ENCODE measurements at regions not wholly inside any gene's neighbourhood (a gene's known extent, or its start where the extent isn't known, plus 50 kb on each side); places are given as distances from the start of the nearest gene placed in this dataset.
"Not testable (repeated sequence)": the region's sequence is repeated elsewhere in the genome, so short reads cannot be mapped to it uniquely, and the experiment has no call there.

- not testable (repeated sequence) for DNase-seq (ENCODE audit: low spot score)
Observed at GRCh38 chr2:87457129-87457499, 290.8 kb upstream of the PLGLB2 start.

GRCh38 chr2:87458938-87459337 lies 288.9 kb upstream of the PLGLB2 start:
- not testable (repeated sequence) for DNase-seq (ENCODE audit: low spot score)

- DNase-seq (ENCODE audit: low spot score): peak; percentile 22
Observed at GRCh38 chr2:87460104-87460503, 287.8 kb upstream of the PLGLB2 start.

GRCh38 chr2:87460662-87461061 lies 287.2 kb upstream of the PLGLB2 start:
- DNase-seq (ENCODE audit: low spot score): not testable (repeated sequence)

GRCh38 chr2:87461671-87462070 lies 286.2 kb upstream of the PLGLB2 start:
- DNase-seq (ENCODE audit: low spot score): not testable (repeated sequence)

GRCh38 chr2:87464219-87464618 lies 283.7 kb upstream of the PLGLB2 start:
- DNase-seq (ENCODE audit: low spot score): not testable (repeated sequence)

GRCh38 chr2:87465730-87466129 lies 282.2 kb upstream of the PLGLB2 start:
- not testable (repeated sequence) for DNase-seq (ENCODE audit: low spot score)

GRCh38 chr2:87466591-87467120 lies 281.2 kb upstream of the PLGLB2 start:
- not testable (repeated sequence) for DNase-seq (ENCODE audit: low spot score)

- DNase-seq (ENCODE audit: low spot score): not testable (repeated sequence)
Observed at GRCh38 chr2:87468429-87468981, 279.4 kb upstream of the PLGLB2 start.

GRCh38 chr2:87469180-87470151 lies 278.4 kb upstream of the PLGLB2 start:
- DNase-seq (ENCODE audit: low spot score): not testable (repeated sequence)

- not testable (repeated sequence) for DNase-seq (ENCODE audit: low spot score)
Observed at GRCh38 chr2:87470381-87471380, 277.2 kb upstream of the PLGLB2 start.

GRCh38 chr2:87471478-87471877 lies 276.4 kb upstream of the PLGLB2 start:
- DNase-seq (ENCODE audit: low spot score): not testable (repeated sequence)

GRCh38 chr2:87476223-87476872 lies 271.5 kb upstream of the PLGLB2 start:
- not testable (repeated sequence) for DNase-seq (ENCODE audit: low spot score)

GRCh38 chr2:87476936-87477335 lies 271.0 kb upstream of the PLGLB2 start:
- not testable (repeated sequence) for DNase-seq (ENCODE audit: low spot score)

- DNase-seq (ENCODE audit: low spot score): not testable (repeated sequence)
Observed at GRCh38 chr2:87477669-87478428, 270.0 kb upstream of the PLGLB2 start.

- not testable (repeated sequence) for DNase-seq (ENCODE audit: low spot score)
Observed at GRCh38 chr2:87478911-87479310, 269.0 kb upstream of the PLGLB2 start.

- DNase-seq (ENCODE audit: low spot score): not testable (repeated sequence)
Observed at GRCh38 chr2:87483093-87483680, 264.7 kb upstream of the PLGLB2 start.

- DNase-seq (ENCODE audit: low spot score): not testable (repeated sequence)
Observed at GRCh38 chr2:87484363-87484762, 263.5 kb upstream of the PLGLB2 start.

GRCh38 chr2:87485455-87485854 lies 262.4 kb upstream of the PLGLB2 start:
- not testable (repeated sequence) for DNase-seq (ENCODE audit: low spot score)

GRCh38 chr2:87485884-87486283 lies 262.0 kb upstream of the PLGLB2 start:
- not testable (repeated sequence) for DNase-seq (ENCODE audit: low spot score)

Data from kidney capillary endothelial cell (primary cell).